ENCODE measurements at regions not wholly inside any gene's neighbourhood (a gene's known extent, or its start where the extent isn't known, plus 50 kb on each side); places are given as distances from the start of the nearest gene placed in this dataset.

DNA sequence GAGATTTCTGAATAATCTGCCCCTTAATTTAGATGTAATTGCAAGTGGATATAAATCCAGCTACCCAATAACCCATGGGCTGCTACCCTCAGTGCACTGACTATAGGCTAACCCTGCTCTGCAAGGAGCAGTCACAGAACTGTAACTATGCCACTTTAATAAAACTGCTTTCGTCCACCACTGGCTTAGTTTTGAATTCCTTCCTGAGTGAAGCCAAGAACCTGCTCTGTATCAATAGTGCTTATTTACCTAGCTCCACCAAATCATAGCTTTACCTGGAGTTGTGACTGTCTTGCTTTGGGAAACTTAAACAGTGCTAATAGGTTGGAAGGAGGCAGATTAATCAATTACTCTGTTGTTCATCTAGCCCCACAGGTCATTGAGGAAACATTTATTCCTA, 1524.4 kb upstream of the SEL1L start:
- TF ChIP-seq CTCF (IDR thresholded peaks at IDR 0.05) (no peak), POLR2A (IDR thresholded peaks at IDR 0.05) (no peak)
